ENCODE measurements at regions not wholly inside any gene's neighbourhood (a gene's known extent, or its start where the extent isn't known, plus 50 kb on each side); places are given as distances from the start of the nearest gene placed in this dataset.

- DNase-seq = peak; percentile 70
Measured at GRCh38 chr20:50286609-50287008, 96.0 kb downstream of the CEBPB start.

- DNase-seq = no peak
Measured at GRCh38 chr20:50287512-50287911, 96.9 kb downstream of the CEBPB start.

GRCh38 chr20:50288128-50288623 lies 97.5 kb downstream of the CEBPB start:
- DNase-seq = no peak

GRCh38 chr20:50289581-50289980 lies 99.0 kb downstream of the CEBPB start:
- no peak for DNase-seq

- no peak for DNase-seq
Measured at GRCh38 chr20:50290112-50290511, 99.5 kb downstream of the CEBPB start.

- DNase-seq = no peak
Measured at GRCh38 chr20:50290808-50291207, 100.2 kb downstream of the CEBPB start.

GRCh38 chr20:50291254-50292078 lies 100.8 kb downstream of the CEBPB start:
- no peak for DNase-seq

GRCh38 chr20:50292079-50292590 lies 101.5 kb downstream of the CEBPB start:
- DNase-seq = no peak

- DNase-seq = peak; percentile 85
Measured at GRCh38 chr20:50292591-50293283, 102.1 kb downstream of the CEBPB start.

- no peak for DNase-seq
Measured at GRCh38 chr20:50293284-50294139, 102.9 kb downstream of the CEBPB start.

- no peak for DNase-seq
Measured at GRCh38 chr20:50294164-50295088, 103.8 kb downstream of the CEBPB start.

GRCh38 chr20:50295345-50295744 lies 104.7 kb downstream of the CEBPB start:
- DNase-seq = no peak

- DNase-seq = no peak
Measured at GRCh38 chr20:50295762-50296449, 105.3 kb downstream of the CEBPB start.

GRCh38 chr20:50296450-50297375 lies 106.1 kb downstream of the CEBPB start:
- DNase-seq = no peak

GRCh38 chr20:50297498-50298376 lies 107.1 kb downstream of the CEBPB start:
- DNase-seq = peak; percentile 41

- peak; percentile 25 for DNase-seq
Measured at GRCh38 chr20:50298554-50299324, 108.1 kb downstream of the CEBPB start.

GRCh38 chr20:50299325-50299629 lies 108.6 kb downstream of the CEBPB start:
- no peak for DNase-seq

GRCh38 chr20:50301165-50301564 lies 110.5 kb downstream of the CEBPB start:
- DNase-seq = no peak
